NCI-H146 treated with DMSO at 0.1 percent for 48 hours (cell line): ENCODE measurements at regions not wholly inside any gene's neighbourhood (a gene's known extent, or its start where the extent isn't known, plus 50 kb on each side); places are given as distances from the start of the nearest gene placed in this dataset.
"Not testable (repeated sequence)": the region's sequence is repeated elsewhere in the genome, so short reads cannot be mapped to it uniquely, and the experiment has no call there.

Experiments used
- DNase-seq: peaks from one replicate; lab custom pipeline; 2025; ENCODE audit not compliant: unreplicated experiment; lab: John Stamatoyannopoulos, UW

GRCh38 chr4:125794989-125795388 is 480.2 kb downstream of the FAT4 start:
- DNase-seq = no peak

DNA sequence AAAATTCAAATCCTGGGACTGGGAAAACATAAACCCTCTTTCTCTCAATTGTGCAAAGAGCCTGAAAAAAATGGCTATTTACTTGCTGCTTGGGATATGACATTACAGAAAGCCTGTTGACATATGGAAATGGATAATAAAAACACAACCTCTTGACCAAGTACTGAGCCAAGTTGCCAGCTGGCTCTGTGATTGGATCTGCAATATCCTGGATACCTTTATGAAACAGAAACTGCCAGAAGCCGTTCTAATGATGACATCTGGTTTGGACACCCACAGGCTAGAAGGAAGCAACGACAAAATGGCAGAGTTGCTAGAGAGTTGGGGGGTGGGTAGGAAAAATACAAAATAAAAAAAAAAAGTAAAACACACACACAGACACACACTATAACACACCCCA is 481.4 kb downstream of the FAT4 start:
- DNase-seq = no peak

DNA sequence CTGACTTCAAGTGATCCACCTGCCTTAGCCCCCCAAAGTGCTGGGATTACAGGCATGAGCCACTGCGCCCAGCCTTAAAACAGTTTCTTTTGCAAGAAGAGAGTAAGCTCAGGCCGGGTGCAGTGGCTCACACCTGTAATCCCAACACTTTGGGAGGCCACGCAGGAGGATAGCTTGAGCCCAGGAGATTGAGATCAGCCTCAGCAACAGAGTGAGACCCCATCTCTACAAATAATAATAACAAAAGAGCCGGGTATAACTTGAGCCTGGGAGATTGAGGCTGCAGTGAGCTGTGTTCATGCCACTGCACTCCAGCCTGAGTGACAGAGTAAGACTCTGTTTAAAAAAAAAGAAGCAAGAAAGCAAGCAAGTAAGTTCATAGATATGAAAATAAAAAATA is 482.9 kb downstream of the FAT4 start:
- DNase-seq = not testable (repeated sequence)

DNA sequence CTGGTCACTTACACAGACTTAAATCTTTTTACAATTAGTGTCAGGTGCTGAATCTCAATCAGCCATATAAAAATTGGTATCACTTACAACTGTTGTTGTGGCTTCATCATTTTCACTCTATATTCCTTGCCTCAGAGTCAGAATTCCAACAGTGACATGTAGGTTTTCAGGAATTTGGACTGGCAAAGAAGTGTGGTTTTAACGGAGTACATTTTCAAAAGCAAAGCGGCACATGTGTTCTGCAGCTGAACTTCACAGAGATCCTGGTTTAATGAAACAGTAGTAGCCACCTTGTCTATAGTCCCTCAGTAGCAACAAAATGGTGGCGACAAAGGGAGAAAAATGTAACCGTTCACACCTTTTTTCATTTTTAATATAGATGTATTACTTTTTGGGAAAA is 486.6 kb downstream of the FAT4 start:
- DNase-seq = no peak

DNA sequence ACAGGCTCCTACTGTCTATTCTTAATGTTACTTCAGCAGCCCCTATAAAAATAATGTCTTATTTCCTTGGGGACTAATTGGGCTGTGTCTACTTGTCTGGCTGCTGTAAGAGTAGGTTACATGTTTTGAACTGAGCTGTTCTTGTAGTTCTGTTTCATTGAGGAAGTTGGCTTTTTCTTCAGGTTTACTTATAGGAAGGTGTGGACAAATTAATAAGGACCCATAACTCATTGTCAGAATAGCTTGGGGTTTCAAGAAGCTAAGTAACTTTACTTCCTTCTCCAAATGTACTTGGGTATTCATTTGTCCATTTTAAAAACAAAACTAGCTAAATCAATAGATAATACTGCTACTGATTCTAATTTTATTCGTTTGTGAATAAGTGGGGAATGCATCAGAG is 487.2 kb downstream of the FAT4 start:
- no peak for DNase-seq

GRCh38 chr4:125808022-125808421 is 493.3 kb downstream of the FAT4 start:
- DNase-seq = no peak

- no peak for DNase-seq
Measured at GRCh38 chr4:125808570-125808969, 493.8 kb downstream of the FAT4 start.

DNA sequence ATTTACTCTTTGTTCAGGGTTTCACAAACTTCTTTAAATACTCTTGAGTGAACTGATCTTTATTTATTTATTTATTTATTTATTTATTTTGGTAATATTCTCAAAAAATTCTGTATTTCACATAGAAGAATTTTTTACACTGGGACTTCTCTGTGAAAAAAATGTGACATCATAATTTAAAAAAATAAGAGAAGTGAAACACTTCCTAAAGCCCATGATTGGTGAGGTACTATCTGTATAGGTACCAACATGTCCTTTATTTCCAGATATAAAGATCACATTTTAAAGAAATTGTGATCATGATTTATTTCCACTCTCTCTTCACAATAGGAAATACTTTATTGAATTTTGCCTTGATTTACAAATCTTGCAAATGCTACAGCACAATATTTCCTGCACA is 497.1 kb downstream of the FAT4 start:
- DNase-seq = no peak

DNA sequence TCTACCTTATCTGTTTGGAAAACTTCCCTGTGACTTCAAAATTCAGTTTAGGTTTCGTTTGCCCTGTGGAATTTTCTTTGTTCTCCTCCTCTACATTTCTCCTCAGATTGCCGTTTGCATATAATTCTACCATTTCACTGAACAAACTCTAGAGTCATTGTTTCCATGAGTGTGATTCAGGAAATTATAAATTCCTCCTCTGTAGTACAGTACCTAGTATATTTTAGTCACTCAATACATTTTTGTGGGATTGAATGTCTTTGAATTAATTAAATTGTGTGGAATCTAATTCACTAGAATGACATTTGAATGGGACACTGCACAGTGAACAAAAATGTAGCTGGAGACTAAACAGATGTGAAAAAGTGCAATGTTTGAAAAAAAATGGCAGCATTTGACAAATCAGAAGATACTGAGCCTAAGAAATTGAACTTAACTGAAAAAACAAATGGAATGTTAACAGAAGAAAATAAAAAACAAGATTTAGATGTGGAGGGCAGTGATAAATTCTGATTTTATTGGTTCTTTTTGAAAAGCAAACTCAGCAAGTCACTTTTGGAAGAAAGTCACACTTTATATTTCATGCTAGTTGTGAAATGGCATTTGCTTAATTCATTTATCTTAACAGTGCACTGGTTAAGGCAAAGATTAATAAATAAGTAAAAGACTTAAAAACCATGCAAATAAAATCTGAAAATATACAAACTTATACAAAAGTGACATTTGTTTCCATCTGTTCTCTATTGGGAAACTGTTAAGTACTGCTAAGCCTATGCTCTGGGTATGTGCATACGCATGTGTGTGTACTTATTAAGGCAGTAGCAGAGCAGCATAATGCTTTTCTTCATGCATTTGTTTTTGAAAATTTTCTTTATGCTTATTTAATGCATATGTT is 512.3 kb downstream of the FAT4 start:
- DNase-seq = no peak

DNA sequence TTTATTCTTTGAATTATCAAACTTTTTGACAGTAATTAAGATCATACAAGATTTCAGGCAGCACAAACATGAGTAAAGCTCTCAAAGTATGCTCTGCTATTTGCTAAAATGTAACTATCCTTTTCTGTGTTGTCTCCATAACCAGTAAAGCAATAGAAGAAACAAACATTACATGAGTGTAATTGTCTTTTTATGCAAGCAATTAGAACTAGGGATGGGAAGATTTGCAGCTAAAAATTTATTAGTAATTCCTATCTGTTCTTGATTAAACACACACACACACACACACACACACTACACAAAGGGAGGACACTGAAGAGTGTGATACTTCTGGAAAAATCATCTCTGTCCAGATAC is 512.9 kb downstream of the FAT4 start:
- DNase-seq = no peak

DNA sequence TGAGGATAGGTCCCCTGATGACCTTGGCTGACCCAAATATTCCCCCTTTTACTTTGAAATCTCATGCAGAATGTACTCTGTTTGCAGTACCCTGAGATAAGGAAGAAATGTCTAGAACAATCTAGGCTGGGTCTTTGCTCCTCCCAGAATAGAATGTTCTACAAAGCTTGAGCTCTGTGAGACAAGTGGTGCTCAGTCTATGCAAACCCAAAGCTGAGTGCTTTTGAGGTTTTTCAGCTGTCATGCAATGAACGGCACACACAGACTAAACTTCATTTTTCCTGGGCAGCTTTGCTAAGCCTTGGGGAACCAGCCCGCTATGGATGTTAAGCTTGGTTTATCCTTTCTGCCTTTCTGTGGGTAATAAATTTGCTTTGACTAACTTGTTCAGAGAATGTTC is 513.6 kb downstream of the FAT4 start:
- DNase-seq = no peak

GRCh38 chr4:125832161-125832560 is 517.4 kb downstream of the FAT4 start:
- no peak for DNase-seq

DNA sequence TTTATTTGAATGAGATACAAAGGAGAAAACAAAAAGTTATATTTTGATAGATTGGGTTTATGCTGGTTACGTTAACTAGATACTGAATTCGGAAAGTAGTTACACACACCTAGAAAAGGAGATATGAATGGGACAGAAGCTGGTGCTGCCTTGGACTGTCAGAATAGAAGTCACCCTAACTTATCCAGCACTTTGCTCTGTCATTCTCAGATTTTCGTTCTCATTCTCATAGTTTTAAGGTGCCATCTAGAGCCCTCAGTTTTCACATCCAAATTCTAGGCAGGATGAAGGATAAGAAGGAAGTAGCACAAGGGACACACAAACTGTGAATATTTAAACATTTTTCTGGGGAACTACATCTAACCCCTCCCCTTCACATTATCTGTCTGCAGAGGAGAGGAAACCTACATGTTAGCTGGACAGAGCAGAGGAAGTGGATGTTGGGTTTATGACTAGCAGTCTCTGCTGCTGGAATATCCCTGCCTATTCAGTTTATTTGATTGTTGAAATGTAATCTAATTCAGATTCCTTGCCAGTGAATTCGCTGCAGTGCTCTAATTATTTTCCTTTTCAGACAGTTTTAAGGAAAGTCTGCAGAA is 521.9 kb downstream of the FAT4 start:
- DNase-seq = no peak

DNA sequence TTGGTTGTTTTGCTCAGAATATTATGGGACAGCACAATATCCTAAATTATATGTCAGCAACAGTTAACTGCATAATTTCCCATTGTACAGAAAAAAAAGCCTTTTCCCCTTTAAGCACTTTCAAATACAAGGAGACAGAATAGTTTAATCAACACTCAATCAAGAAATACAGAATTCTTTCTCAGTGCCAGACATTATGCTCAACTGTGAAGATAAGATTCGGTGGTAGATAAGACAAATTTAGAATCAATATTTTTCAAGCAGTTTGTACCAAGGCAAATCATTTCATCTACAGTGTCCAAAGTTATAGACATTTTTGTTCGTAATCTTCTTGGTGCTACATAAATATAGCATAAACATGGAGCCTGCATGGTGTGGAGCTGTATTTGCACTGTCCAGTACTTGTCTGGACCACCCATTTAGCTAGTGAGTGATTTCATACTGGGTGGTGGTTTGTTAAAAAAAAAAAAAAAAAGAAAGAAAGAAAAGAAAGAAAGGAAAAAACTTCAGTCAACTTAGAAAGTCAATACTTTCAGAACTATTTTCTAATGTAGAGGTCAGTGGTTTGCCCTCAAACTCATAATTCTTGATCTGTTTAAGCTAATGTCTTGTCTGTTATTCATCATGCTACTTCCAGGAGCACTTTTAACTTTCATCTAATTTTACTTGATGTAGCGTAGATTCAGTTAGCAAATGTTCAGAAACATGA is 522.9 kb downstream of the FAT4 start:
- DNase-seq = no peak

GRCh38 chr4:125838202-125838601 is 523.4 kb downstream of the FAT4 start:
- DNase-seq = no peak

GRCh38 chr4:125838924-125839323 is 524.2 kb downstream of the FAT4 start:
- DNase-seq = no peak

DNA sequence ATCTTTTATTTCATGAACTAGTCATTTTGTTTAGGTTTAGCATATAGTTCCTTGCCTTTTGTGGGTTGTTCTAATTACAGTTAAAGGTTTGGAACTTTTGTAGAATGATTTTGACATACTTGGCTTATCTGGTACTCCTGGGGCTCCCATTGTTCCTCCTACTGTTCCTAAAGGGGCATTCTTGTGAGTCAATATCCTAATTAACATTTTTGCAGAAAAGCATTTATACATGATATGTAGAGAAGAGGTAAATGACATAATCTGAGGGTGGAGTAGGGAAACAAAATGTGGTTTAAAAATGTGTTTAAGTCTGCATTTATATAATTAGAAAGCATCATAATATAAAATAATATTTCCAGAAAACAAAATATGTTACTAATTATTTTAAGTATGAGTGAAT is 529.2 kb downstream of the FAT4 start:
- DNase-seq = no peak

DNA sequence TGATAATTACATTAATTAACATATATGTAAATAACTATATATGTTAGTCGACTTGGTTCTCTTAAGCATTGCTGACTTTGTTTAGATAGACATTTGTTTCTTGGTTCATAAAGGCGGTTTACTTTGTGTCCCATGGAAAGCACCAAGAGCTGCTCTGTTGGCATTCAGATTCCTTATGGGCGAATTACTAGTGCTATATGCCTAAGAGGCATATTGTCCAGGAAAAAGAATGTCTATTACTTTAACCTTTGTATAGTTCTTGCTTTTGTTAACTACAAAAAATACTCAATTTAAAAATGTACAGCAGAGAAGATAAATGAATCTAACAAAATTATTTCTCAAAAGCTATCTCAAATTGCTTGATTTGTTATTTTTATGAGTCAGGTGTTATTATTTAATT is 532.8 kb downstream of the FAT4 start:
- no peak for DNase-seq

- no peak for DNase-seq
Measured at GRCh38 chr4:125849869-125850268, 535.1 kb downstream of the FAT4 start.

GRCh38 chr4:125891597-125892258 is 577.0 kb downstream of the FAT4 start:
- DNase-seq = no peak

DNA sequence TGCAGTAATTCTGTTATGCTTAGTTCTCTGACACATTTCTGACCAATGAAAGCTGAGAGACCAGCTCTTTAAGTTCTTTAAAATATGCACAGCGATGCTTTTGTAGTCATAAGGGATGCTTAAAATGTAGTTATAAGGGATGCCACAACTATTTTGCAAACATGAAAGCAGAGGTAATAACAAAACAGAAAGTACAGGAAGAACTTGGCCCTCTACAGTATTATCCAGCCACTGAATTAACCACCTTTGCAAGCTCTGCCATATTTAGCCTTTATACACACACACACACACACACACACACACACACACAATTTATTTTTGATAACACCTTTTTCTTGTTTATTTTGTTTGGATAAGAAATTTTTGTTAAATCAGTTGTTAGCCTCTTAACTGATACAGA is 590.0 kb downstream of the FAT4 start:
- no peak for DNase-seq

GRCh38 chr4:125911058-125911457 is 596.3 kb downstream of the FAT4 start:
- DNase-seq = no peak
